Nephron (organoid): ENCODE measurements at regions not wholly inside any gene's neighbourhood (a gene's known extent, or its start where the extent isn't known, plus 50 kb on each side); places are given as distances from the start of the nearest gene placed in this dataset.

Source experiments
- H3K27ac Mint-ChIP-seq, 3 experiments: 2 replicates each; pipeline ENCODE4 v1.8.0; 2020; ENCODE audit warnings: mixed read lengths in 3 of 3, mild to moderate bottlenecking in 2 of 3, moderate library complexity in 1 of 3
- H3K27me3 Mint-ChIP-seq: 2 replicates; pipeline ENCODE4 v1.8.0; 2021; ENCODE audit warnings: low read depth, mild to moderate bottlenecking, moderate library complexity, mixed read lengths
- H3K36me3 Mint-ChIP-seq: 2 replicates; pipeline ENCODE4 v1.8.0; 2020; ENCODE audit warnings: low read depth, mixed read lengths
- H3K4me1 Mint-ChIP-seq: 2 replicates; pipeline ENCODE4 v1.8.0; 2020; ENCODE audit warnings: mixed read lengths
- H3K4me3 Mint-ChIP-seq, 3 experiments: 2 replicates each; pipeline ENCODE4 v1.8.0; 2020; ENCODE audit warnings: mild to moderate bottlenecking in 3 of 3, mixed read lengths in 3 of 3, moderate library complexity in 2 of 3
- H3K9me3 Mint-ChIP-seq: 2 replicates; pipeline ENCODE4 v1.8.0; 2020; ENCODE audit warnings: mixed read lengths
- CTCF ChIP-seq, 3 experiments: fragments of 200-600 bp; sonication (generic); IDR thresholded peaks; one replicate each; pipeline ENCODE4 v1.5.0; 2021; ENCODE audit warnings: antibody characterized with exemption in 3 of 3; ENCODE audit not compliant: unreplicated experiment in 3 of 3

- TF ChIP-seq CTCF (IDR thresholded peaks at IDR 0.05; ENCODE audit: unreplicated experiment in 3 of 3): no peak
- Mint-ChIP-seq H3K4me3 (no peak overlapping the region), H3K4me1 (no peaks in the 10 kb centered on the region), H3K27ac (no peak overlapping the region), H3K36me3 (no peaks in the 10 kb centered on the region), H3K9me3 (no peaks in the 10 kb centered on the region), H3K27me3 (no peaks in the 10 kb centered on the region)
Measured at GRCh38 chr12:68509242-68509641, 101.5 kb upstream of the RAP1B start.

- Mint-ChIP-seq H3K9me3 (peaks cover 2% of the 10 kb centered on the region), H3K27me3 (no peaks in the 10 kb centered on the region), H3K4me1 (no peaks in the 10 kb centered on the region), H3K36me3 (no peaks in the 10 kb centered on the region), H3K4me3 (no peak overlapping the region), H3K27ac (no peak overlapping the region)
- TF ChIP-seq CTCF (IDR thresholded peaks at IDR 0.05; ENCODE audit: unreplicated experiment in 3 of 3): no peak
Measured at GRCh38 chr12:68510397-68510796, 100.3 kb upstream of the RAP1B start.

- H3K4me3 Mint-ChIP-seq: no peak overlapping the region
- H3K4me1 Mint-ChIP-seq: no peaks in the 10 kb centered on the region
- no peaks in the 10 kb centered on the region for H3K36me3 Mint-ChIP-seq
- TF ChIP-seq CTCF (IDR thresholded peaks at IDR 0.05; ENCODE audit: unreplicated experiment in 3 of 3): no peak
- H3K9me3 Mint-ChIP-seq: peaks cover 2% of the 10 kb centered on the region
- no peaks in the 10 kb centered on the region for H3K27me3 Mint-ChIP-seq
- no peak overlapping the region for H3K27ac Mint-ChIP-seq
Measured at GRCh38 chr12:68514807-68515411, 95.8 kb upstream of the RAP1B start.

DNA sequence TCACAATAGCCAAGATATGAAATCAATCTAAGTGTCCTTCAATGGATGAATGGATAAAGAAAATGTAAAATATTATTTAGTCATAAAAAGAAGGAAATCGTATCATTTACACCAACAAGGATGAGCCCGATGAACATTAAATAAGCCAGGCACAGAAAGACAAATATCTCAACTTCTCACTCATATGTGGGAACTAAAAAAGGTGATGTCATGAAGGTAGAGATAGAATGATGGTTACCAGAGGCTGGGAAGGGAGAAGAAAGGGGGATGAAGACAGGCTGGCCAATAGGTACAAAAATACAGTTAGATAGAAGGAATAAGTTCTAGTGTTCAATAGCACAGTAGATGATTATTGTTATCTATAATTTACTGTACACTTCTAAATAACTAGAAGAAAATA, 94.9 kb upstream of the RAP1B start:
- Mint-ChIP-seq H3K27ac (no peak overlapping the region), H3K9me3 (peaks cover 2% of the 10 kb centered on the region), H3K4me1 (no peaks in the 10 kb centered on the region), H3K36me3 (no peaks in the 10 kb centered on the region), H3K27me3 (no peaks in the 10 kb centered on the region), H3K4me3 (no peak overlapping the region)
- no peak for TF ChIP-seq CTCF (IDR thresholded peaks at IDR 0.05; ENCODE audit: unreplicated experiment in 3 of 3)

- Mint-ChIP-seq H3K9me3 (no peaks in the 10 kb centered on the region), H3K4me3 (no peak overlapping the region), H3K27me3 (no peaks in the 10 kb centered on the region), H3K4me1 (peaks cover 12% of the 10 kb centered on the region), H3K36me3 (no peaks in the 10 kb centered on the region), H3K27ac (peak overlapping the region in 2 of 3 experiments; percentile 43 to 68)
- TF ChIP-seq CTCF (IDR thresholded peaks at IDR 0.05; ENCODE audit: unreplicated experiment in 3 of 3): no peak
Measured at GRCh38 chr12:68521321-68521839, 89.3 kb upstream of the RAP1B start.

GRCh38 chr12:68521848-68522502, 88.7 kb upstream of the RAP1B start:
- H3K4me1 Mint-ChIP-seq: peaks cover 12% of the 10 kb centered on the region
- no peaks in the 10 kb centered on the region for H3K9me3 Mint-ChIP-seq
- no peak for TF ChIP-seq CTCF (IDR thresholded peaks at IDR 0.05; ENCODE audit: unreplicated experiment in 3 of 3)
- H3K27me3 Mint-ChIP-seq: no peaks in the 10 kb centered on the region
- peak overlapping the region in 2 of 3 experiments; percentile 66 to 68 for H3K27ac Mint-ChIP-seq
- H3K36me3 Mint-ChIP-seq: no peaks in the 10 kb centered on the region
- no peak overlapping the region for H3K4me3 Mint-ChIP-seq
